ENCODE measurements at regions not wholly inside any gene's neighbourhood (a gene's known extent, or its start where the extent isn't known, plus 50 kb on each side); places are given as distances from the start of the nearest gene placed in this dataset.

GRCh38 chr6:120303527-120303926 lies 954.0 kb upstream of the MAN1A1 start:
- no peak for DNase-seq (ENCODE audit: low read depth)
- no peak overlapping the region for H3K4me3 ChIP-seq (ENCODE audit: low read depth, low read length)
- TF ChIP-seq, protein P1, sequence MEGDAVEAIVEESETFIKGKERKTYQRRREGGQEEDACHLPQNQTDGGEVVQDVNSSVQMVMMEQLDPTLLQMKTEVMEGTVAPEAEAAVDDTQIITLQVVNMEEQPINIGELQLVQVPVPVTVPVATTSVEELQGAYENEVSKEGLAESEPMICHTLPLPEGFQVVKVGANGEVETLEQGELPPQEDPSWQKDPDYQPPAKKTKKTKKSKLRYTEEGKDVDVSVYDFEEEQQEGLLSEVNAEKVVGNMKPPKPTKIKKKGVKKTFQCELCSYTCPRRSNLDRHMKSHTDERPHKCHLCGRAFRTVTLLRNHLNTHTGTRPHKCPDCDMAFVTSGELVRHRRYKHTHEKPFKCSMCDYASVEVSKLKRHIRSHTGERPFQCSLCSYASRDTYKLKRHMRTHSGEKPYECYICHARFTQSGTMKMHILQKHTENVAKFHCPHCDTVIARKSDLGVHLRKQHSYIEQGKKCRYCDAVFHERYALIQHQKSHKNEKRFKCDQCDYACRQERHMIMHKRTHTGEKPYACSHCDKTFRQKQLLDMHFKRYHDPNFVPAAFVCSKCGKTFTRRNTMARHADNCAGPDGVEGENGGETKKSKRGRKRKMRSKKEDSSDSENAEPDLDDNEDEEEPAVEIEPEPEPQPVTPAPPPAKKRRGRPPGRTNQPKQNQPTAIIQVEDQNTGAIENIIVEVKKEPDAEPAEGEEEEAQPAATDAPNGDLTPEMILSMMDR (IDR thresholded peaks at IDR 0.05; ENCODE audit: low read depth, low read length, missing control alignments), result no peak

DNA sequence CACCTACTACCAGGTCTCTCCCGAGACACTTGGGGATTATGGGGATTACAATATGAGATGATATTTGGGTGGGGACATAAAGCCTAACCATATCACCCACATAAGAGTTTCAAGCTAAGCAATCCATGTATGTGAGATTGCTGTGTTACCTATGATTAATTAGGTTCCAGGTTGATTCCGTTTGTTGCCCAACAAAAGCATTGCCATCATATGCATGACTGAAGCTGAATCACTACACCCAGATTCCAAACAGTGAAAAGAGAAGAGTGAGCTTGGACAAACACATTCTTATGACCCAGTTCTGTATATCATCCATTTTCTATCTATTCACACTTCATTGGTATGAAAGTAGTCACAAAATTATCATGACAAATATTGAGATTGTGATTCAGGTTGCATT lies 952.5 kb upstream of the MAN1A1 start:
- DNase-seq (ENCODE audit: low read depth), result no peak
- TF ChIP-seq, protein P1 (IDR thresholded peaks at IDR 0.05; ENCODE audit: low read depth, low read length, missing control alignments), result no peak
- H3K4me3 ChIP-seq (ENCODE audit: low read depth, low read length), result no peak overlapping the region

GRCh38 chr6:120290964-120291363 lies 941.4 kb upstream of the MAN1A1 start:
- no peak for DNase-seq (ENCODE audit: low read depth)
- no peak overlapping the region for H3K4me3 ChIP-seq (ENCODE audit: low read depth, low read length)
- TF ChIP-seq, protein P1 (IDR thresholded peaks at IDR 0.05; ENCODE audit: low read depth, low read length, missing control alignments), result no peak

GRCh38 chr6:120282005-120282404 lies 932.4 kb upstream of the MAN1A1 start:
- TF ChIP-seq, protein P1 (IDR thresholded peaks at IDR 0.05; ENCODE audit: low read depth, low read length, missing control alignments), result no peak
- H3K4me3 ChIP-seq (ENCODE audit: low read depth, low read length), result no peak overlapping the region
- DNase-seq (ENCODE audit: low read depth), result no peak

- TF ChIP-seq, protein P1 (IDR thresholded peaks at IDR 0.05; ENCODE audit: low read depth, low read length, missing control alignments), result no peak
- DNase-seq (ENCODE audit: low read depth), result no peak
- H3K4me3 ChIP-seq (ENCODE audit: low read depth, low read length), result no peak overlapping the region
These were observed 930.1 kb upstream of the MAN1A1 start for GRCh38 chr6:120279466-120280167.

GRCh38 chr6:120278689-120279396 lies 929.3 kb upstream of the MAN1A1 start:
- no peak for DNase-seq (ENCODE audit: low read depth)
- TF ChIP-seq, protein P1 (IDR thresholded peaks at IDR 0.05; ENCODE audit: low read depth, low read length, missing control alignments), result no peak
- no peak overlapping the region for H3K4me3 ChIP-seq (ENCODE audit: low read depth, low read length)
